ENCODE measurements at regions not wholly inside any gene's neighbourhood (a gene's known extent, or its start where the extent isn't known, plus 50 kb on each side); places are given as distances from the start of the nearest gene placed in this dataset.
"Not testable (repeated sequence)": the region's sequence is repeated elsewhere in the genome, so short reads cannot be mapped to it uniquely, and the experiment has no call there.

DNA sequence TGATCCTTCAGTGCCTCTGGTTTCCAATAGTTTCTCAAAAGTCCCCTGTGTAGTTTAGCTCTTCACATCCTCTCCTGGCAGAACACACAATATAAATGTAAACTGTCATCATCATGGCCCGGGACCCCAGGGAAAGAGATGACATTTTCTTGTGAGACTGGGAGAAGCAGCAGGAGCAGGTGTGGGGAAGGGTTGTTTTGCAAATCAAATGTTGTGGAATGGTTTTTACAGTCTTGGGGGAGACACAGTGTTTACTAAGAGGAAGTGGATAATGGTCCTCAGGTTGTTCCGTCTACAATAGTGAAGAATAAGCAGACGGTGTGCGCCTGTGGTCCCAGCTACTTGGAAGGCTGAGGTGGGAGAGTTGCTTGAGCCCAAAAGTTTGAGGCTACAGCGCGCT is 159.1 kb downstream of the SEC23IP start:
- DNase-seq, result no peak

DNA sequence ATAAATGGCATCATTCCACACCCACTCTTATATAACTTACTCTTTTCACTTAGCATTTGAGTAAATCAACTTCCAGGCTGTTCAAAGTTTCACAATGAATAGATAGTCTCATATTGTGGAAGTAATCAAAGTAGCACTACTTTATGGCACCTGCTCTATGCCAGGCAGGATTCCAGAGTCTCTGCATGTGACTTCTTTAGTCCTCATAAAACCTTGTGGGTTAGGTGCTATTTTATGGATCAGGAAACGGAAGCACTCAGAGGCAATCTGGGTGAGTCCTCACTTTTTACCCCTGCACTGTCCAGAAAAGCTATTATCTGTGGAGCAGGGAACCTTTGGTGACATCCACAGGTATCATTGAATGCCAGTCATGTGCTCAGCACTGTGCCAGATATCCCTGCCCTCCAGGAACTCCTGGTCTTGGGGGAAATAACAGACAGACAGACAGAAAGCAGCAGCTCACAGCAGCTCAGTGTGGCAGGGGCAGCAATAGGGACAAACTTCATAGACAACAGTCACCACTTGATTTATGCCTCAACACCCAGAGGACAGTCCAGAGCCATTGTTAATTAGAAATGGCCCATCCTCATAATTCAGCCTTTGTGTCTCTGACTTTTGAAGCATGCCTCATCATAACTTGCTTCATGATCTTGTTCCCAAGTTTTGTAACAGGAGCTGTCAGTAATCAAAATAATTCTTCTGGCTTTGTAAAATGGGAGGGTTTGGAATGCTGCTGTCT is 160.6 kb downstream of the SEC23IP start:
- no peak for DNase-seq

DNA sequence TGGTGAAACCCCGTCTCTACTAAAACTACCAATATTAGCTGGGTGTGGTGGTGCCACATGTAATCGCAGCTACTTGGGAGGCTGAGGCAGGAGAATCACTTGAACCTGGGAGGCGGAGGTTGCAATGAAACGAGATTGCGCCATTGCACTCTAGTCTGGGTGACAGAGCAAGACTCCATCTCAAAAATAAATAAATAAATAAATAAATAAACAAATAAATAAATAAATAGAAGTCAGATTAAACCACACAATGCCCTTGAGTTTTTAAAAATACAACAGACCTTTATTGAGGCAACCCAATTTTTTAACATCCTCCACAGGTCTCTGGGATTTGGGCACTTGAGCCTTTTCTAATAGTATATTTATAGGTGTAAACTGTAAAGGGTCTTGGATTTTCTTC is 167.3 kb downstream of the SEC23IP start:
- DNase-seq, result not testable (repeated sequence)

DNA sequence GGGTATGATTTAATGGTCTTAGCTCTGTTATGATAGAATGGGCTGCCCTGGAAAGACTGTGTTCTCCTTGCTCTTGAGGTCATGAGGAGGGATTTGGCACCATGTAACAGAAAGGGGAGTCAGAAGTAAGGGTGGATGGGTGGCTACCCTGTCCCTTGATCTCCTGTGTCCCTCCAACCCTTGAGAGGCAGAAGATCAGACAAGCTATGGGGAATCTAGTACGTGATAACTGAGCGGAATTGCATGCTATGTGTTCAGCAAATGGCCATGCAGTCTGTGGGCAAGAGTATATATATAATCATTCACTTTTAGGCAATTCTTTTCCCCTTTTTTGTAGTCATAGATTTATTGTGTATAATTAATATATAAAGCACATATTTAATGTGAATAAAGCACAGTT is 174.9 kb downstream of the SEC23IP start:
- no peak for DNase-seq

DNA sequence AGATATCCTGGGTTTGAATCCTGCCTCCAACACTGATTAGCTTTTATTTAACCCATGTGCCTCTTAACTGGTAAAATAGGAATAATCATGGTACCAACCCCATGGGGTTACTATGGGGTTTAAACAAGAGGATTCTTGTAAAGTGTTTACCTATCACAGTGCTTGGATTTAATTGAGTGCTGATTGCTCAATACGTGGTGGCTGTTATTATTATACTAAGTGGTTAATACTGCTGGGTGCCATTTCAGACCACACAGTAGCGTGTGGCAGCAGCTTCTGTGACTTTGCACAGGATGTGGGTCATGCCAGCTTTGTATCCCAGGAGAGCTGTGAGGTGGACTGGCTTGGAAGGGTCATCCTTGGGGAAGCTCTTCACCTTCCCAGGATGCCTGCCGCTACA is 177.2 kb downstream of the SEC23IP start:
- no peak for DNase-seq

DNA sequence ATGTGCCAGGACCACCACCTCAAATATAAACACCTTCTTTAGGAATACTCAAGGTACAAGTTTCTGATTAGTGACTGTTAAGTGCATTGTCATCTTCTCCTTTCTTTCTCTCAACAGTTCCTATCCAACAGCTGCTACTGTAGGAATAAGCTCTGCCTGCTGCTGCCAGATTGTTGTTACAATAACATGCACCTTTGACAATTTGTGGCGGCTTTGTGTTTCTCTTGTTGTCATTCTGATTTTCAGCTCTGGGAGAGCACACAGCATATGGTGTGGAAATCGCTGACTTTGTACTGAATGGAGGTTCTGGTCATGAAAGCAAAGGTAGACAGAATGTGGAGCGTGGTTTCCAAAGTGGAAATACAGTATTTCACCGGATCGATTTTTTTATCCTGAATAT is 182.8 kb downstream of the SEC23IP start:
- no peak for DNase-seq

DNA sequence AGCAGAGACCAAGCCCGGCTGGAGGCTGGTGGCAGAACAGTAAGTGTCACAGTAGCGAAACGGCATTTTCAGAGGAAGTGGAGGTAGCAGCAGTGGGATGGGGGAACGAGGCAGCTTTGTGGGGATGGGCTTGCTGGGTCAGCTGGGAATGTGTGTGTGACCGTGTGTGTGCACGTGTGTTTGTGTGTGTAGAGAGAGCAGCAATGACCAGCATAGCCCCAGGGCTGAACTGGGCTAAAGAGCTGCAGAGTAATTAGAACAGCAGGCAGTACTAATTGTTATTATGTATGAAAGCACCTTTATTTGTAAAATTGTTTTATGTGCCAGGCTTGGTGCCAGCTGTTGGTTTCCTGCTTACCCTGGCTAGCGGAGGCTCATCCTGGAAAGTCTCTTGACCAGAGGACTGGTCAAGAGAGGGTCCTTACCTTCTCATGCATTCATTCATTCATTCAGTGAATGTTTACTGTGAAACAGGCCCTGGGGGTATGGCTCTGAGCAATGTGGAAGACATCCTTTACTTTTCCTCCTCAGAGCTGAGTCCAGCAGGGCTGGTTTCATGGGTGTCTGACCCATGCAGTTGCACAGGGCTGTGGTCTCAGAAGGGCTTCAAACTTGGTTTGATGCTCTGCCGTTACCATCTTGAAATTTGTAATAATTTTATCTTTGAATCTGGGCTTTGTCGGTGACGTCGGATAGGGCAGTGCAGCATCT is 184.6 kb downstream of the SEC23IP start:
- DNase-seq, result no peak

DNA sequence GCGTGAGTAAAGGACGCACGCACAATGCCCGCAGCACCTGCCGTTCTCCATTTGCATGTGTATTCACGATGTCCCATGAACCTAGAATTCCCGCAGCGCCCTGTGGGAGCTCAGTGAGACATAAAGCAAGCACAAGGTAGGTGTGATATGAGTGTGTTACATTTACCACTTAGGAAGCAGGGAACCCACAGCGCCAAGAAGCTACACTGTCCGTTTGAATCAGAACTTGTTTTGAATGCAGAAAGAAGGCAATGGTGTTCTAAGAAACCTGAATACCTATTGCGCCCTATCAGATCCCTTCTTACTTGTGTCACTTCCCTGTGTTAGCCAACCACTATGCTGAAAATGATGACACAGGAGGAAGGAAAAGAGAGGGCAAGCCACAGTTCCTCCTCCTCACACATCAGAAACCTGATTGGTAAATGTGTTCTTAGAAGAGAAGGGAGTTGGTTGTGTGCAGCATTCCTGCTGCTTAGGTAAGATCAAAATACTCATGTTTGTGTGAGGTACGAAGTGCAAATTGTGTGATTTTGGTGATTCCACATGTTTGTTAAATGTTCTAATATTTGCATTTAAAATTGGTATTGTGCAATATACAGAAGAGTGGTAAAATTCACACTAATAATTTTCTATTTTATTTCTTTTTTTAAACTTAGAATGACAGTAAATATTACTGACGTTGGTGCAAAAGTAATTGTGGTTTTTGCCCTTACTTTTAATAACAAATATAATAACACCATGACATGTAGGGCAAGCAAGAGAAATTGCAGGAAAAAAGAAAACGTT is 185.4 kb downstream of the SEC23IP start:
- DNase-seq, result no peak

DNA sequence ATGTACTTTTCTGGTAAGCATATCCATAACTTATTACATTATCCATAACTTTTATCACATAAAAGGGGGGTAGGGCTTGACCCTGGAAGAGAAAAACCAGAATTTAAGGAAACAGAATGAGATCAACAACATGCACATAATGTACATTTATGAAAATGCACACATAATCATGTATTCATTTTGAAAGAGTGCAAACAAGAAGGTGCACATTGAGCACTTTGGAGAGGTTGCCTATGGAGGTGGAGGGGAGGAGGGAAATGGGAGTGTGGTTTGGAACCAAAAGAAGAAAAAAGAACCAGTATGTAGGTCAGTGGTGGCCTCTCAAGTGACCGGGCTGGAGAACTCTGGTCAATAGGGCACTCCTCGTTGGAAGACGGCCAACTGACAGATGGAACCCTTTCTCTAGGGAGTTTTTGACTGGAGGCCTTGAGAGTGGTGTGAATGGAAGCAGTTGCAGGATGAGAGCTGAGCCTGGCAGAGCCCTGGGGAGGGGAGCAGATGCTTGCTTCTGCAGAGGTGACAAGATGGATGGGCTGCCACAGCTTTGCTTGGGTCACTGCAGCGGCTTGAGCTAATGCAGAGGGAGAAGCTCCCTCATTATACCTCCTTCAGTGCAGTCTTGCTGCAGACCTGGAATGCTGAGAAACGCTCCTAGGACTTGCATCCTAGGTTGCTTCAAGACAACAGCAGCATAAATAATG is 192.7 kb downstream of the SEC23IP start:
- DNase-seq, result no peak

DNA sequence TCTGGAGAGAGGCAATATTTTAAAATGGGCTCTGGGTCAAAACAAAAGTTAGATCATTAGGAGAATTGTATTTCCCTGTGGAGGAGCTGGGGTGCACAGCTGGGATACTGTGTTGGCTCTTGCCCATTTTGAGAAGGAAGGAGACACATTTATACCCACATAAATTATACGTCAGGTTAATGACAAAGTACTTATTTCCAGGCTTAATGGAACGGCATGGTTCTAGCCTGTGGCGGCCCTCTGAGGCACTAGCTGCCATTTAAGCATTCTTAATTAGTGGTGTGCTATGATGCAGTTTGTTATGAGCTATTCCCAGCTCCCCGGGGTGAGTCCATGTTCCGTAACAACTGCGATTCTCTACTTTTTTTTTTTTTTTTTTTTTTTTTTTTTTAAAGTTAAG is 193.5 kb downstream of the SEC23IP start:
- no peak for DNase-seq

DNA sequence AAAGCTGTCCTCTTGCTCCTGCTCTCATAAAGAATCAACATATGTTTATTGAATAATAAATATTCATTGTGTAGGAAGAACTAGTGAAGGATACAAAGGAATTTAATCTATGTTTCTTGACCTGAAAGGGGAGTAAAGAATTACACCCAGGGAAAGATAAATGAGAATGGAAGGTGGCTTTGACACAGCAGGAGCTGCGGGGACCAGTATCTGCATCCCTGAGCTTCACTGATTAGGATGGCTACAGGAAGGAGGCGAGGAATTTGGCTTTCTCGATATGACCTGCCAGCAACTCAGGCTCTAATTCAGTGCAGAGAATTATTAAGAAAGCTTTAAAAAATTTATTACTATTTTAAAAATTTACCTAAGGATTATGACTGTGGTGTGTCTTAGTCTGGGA is 194.6 kb downstream of the SEC23IP start:
- no peak for DNase-seq

DNA sequence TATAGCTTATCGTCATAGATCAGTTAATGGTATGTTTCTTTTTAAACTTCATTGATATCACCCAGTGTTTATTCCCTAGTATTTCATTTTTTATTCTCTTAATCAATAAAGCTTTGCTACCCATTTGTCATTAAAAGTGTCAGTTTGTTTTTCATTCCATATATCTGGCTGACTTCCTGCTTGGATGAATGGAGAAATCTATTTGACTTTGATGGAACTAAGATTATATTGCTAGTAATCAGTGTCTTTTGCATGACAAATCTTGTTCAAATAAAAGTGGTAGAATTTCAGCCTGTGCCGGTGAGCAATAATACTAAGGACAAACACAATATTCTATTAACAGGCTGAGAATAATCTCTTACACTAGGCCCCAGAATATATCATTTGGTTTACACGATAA is 203.3 kb downstream of the SEC23IP start:
- DNase-seq, result no peak

DNA sequence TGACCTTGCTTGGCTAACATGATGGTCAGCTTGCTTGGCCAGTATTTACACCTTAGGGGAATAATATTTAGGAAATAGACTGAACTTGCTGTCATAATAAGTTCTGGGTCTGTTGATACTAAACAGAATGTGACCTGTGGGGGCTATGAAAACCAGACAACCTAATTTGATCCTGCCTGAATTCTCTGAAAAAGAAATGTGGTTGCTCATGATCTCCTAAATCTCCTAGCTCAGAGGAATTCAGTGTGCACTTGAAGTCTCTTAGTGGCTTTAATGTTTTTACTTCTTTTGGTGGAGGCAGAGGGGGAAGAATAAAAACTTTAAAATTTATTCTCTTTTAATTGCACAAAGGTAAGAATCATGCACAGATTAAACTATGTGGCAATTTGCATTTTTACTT is 205.2 kb downstream of the SEC23IP start:
- DNase-seq, result no peak

DNA sequence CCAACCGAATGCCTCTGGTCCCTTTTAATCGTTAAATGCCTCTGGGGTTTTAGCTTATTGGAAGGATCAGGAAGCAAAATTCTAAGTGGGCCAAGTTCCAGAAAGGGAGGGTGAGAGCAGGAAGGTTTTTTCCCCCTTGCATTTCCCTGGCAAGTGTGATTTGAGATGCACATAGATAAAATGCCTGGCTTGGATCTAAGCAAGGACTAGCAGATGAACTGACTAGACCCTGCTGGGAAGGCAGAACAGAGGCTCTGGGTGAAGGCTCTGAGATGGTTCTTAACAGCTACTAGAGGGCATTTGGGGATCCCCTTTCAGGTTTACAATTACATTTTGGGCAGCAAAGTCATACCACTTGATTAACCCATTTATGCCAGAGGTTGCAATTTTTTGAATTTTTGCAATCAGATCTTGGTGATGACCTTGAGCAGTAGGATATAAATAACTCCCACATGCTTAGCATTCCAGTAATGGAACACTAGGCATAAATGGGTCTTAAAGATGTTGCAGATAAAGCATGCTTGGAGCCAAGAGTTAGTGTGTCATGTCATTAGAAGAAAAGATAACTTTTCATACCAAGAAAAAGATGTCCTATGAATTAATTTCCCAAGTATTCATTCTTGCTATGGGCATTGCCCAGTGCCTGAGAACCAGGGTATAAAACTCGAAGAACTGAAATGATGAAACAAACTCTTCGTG is 205.9 kb downstream of the SEC23IP start:
- DNase-seq, result no peak

DNA sequence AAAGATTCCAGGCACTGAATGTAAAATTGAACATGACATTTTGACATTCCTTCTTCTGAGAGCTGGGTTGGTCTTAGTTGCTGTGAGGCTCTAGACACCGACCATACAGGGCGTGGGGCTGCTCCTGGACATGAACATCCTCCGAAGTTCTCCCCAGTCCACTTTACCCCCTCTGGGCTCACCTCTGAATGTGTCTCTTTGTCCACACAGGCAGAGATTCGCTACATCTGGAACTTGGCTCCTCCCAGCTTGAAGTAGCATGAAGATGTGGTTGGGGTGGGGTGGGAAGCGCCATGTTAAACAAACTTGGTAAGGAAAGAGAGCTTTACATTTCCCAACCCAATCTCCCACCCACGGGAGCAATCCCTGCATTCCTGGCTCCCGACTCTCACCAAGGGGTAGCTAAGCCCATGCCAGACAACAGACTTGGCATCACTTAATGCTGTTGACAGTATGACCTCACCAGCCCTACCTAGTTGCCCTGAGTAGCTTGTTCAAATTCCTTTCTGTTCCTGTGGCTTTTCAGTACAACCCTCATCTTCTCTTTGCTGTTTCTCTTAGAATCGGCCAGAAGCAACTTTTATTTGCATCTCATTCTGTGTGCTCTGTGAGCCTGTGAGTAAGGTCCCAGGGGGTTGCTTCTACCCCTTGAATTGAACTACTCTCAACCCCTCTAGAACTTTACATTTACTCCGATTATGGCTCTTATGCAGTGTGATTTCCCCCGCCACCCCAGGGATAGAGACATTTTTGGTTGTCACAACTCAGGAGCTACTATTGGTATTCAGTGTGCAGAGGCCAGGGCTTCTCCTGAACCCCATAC is 211.4 kb downstream of the SEC23IP start:
- DNase-seq, result no peak

DNA sequence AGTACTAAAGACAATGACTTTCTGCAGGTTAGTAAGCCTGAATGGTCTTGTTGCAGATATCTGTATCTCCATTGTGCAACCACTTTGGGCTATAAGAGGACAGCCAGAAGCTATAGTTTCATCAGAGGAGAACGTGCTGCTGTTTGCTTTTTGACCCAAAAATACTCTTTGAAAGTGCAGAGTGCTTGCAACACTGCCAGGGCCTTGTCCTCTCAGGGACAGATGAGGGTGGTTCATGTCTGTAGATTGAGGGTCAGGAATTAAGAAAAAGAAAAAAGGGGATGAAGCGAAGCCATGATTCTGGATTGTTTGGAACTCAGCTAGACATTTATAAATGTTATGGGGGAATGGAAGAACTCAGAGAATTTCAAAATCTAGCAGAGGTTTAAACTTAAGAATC is 212.5 kb downstream of the SEC23IP start:
- DNase-seq, result no peak

DNA sequence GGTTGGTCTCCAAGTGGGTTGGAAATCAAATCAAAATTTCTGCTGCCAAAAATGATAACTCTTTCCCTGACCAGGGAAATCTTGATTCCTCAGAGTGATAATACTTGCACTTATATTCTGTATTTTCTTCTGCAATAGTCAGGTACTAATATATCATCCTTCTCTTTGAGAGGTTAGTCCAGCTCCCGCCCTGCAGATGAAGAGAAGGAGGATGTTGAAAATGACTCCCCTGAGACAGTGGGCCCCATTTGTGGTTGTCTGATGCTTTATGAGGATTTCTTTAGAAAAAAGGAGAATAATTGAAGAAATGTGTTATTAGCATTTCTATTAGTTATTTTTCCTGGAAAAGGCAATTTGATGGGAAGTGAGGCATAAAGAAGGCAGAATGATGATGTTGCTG is 213.0 kb downstream of the SEC23IP start:
- no peak for DNase-seq

DNA sequence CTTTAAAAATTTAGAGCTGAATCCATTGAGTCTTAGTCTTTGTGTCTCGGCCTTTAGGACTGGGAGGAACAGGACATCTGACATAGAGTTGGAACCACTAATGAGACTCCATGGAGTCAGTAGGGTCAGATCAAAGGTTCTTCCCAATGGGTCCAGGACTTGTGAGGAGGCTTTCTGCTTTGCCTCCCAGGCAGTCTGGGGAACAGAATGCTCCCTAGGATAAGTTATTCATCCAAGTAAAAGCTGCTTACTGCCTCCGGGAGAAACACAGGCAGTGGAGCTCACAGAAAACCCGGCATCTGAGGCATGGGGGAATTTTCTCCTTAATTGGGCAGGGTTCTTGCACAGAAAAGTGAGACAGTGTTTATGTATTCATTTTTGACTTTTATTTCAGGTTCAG is 216.4 kb downstream of the SEC23IP start:
- DNase-seq, result no peak

DNA sequence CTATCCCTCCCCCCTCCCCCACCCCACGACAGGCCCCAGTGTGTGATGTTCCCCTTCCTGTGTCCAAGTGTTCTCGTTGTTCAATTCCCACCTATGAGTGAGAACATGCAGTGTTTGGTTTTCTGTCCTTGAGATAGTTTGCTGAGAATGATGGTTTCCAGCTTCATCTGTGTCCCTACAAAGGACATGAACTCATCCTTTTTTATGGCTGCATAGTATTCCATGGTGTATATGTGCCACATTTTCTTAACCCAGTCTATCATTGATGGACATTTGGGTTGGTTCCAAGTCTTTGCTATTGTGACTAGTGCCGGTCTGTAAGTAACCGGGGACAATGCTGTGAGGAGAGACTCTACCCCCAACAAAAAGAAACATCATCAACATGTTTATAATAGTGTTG is 217.2 kb downstream of the SEC23IP start:
- not testable (repeated sequence) for DNase-seq

DNA sequence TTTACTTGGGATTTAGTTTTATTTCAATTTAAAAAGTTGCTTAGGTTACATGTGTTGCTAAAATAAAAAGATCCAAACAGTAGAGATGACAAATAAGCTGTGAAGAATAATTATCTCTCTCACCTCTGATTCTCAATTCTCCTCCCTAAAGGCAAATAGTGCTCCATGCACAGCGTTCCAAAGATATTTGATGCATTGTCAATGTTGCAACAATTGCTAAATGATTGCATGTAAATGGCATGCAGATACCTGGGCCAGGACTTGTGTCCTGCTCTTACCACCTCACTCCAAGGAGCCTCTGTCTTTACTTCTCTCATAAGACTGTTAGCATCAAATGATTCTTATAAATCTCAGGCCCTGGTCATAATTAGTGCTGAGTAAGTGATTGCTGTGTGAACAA is 217.7 kb downstream of the SEC23IP start:
- no peak for DNase-seq

DNA sequence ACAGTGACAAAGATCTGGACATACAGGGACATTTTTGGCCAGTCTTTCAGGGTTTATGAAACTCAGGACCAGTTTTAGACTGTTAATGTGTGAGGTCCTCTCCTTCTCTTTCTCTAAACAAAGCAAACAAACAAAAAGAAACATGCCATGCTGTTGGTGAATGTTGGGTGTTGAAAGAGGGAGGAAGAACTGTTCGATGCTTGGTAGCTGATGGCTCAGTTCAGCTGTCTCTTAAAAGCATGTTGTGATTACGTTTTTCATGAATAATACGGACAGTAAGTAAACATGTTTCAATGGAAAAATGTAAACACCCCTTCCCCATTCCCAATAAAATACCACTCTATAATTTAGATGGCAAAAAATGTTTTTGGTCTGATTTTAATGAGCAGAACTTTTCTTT is 219.1 kb downstream of the SEC23IP start:
- no peak for DNase-seq

DNA sequence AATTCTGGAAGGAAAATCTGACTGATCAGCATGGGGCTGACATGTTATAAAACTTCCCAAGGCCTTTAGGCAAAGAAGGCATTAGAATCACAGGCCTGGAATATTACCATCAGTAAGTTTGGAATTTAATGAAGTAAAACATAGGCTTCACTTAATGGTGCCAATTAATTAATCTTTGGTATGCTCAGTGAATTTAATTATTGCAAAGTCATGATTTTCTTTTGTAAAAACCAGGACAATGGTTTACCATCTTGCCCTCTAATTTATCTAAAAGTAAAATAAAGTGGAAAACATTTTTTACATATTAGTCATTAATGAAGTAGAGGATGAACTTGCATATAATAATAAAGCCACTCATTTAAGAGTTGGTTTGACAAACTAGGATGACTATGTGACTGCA is 220.3 kb downstream of the SEC23IP start:
- no peak for DNase-seq

Measured in bone marrow (tissue), 2 donors.